NCI-H69 (cell line): ENCODE measurements at regions not wholly inside any gene's neighbourhood (a gene's known extent, or its start where the extent isn't known, plus 50 kb on each side); places are given as distances from the start of the nearest gene placed in this dataset.
"Not testable (repeated sequence)": the region's sequence is repeated elsewhere in the genome, so short reads cannot be mapped to it uniquely, and the experiment has no call there.

ENCODE experiments used
- DNase-seq: peaks from one replicate; lab custom pipeline; 2025; lab: John Stamatoyannopoulos, UW

GRCh38 chr6:90674077-90674476 lies 87.2 kb upstream of the MAP3K7 start:
- DNase-seq, result not testable (repeated sequence)

- no peak for DNase-seq
These were observed 83.0 kb upstream of the MAP3K7 start for GRCh38 chr6:90669846-90670245.

- DNase-seq, result no peak
These were observed 82.5 kb upstream of the MAP3K7 start for GRCh38 chr6:90669420-90669819.

GRCh38 chr6:90668141-90668540 lies 81.3 kb upstream of the MAP3K7 start:
- no peak for DNase-seq

GRCh38 chr6:90663873-90664272 lies 77.0 kb upstream of the MAP3K7 start:
- DNase-seq, result no peak

- no peak for DNase-seq
These were observed 76.2 kb upstream of the MAP3K7 start for GRCh38 chr6:90663106-90663505.

- DNase-seq, result no peak
These were observed 74.1 kb upstream of the MAP3K7 start for GRCh38 chr6:90660931-90661330.

GRCh38 chr6:90658497-90658896 lies 71.6 kb upstream of the MAP3K7 start:
- DNase-seq, result no peak

GRCh38 chr6:90656325-90656724 lies 69.5 kb upstream of the MAP3K7 start:
- DNase-seq, result no peak

GRCh38 chr6:90654806-90655205 lies 67.9 kb upstream of the MAP3K7 start:
- DNase-seq, result no peak

GRCh38 chr6:90654166-90654565 lies 67.3 kb upstream of the MAP3K7 start:
- DNase-seq, result no peak

- DNase-seq, result no peak
These were observed 66.9 kb upstream of the MAP3K7 start for GRCh38 chr6:90653750-90654149.

- no peak for DNase-seq
These were observed 63.4 kb upstream of the MAP3K7 start for GRCh38 chr6:90650041-90650940.

GRCh38 chr6:90648873-90649272 lies 62.0 kb upstream of the MAP3K7 start:
- no peak for DNase-seq

GRCh38 chr6:90646940-90647339 lies 60.1 kb upstream of the MAP3K7 start:
- DNase-seq, result no peak

- no peak for DNase-seq
These were observed 58.8 kb upstream of the MAP3K7 start for GRCh38 chr6:90645634-90646033.

- no peak for DNase-seq
These were observed 57.6 kb upstream of the MAP3K7 start for GRCh38 chr6:90644492-90644891.

- no peak for DNase-seq
These were observed 56.5 kb upstream of the MAP3K7 start for GRCh38 chr6:90643381-90643780.

- DNase-seq, result no peak
These were observed 50.4 kb upstream of the MAP3K7 start for GRCh38 chr6:90637320-90637719.
